Tibial nerve (tissue), 3 donors: ENCODE measurements at regions not wholly inside any gene's neighbourhood (a gene's known extent, or its start where the extent isn't known, plus 50 kb on each side); places are given as distances from the start of the nearest gene placed in this dataset.

Experiments used
- POLR2A ChIP-seq, 2 donors: fragments of 450-650 bp; IDR thresholded peaks; one replicate each; pipeline ENCODE4 v1.6.1; 2017; ENCODE audit warnings: antibody characterized with exemption in 2 of 2, mild to moderate bottlenecking in 2 of 2, moderate library complexity in 2 of 2
- TF ChIP-seq, protein P1 (sequence below), 5 experiments: fragments of 200-600 bp in 3 of 5; fragments of 450-650 bp in 2 of 5; sonication (generic) in 3 of 5; IDR thresholded peaks; one replicate each; pipeline ENCODE4 v1.5.1; 2016 to 2019; ENCODE audit warnings: antibody characterized with exemption in 5 of 5, mild to moderate bottlenecking in 3 of 5, moderate library complexity in 2 of 5

DNA sequence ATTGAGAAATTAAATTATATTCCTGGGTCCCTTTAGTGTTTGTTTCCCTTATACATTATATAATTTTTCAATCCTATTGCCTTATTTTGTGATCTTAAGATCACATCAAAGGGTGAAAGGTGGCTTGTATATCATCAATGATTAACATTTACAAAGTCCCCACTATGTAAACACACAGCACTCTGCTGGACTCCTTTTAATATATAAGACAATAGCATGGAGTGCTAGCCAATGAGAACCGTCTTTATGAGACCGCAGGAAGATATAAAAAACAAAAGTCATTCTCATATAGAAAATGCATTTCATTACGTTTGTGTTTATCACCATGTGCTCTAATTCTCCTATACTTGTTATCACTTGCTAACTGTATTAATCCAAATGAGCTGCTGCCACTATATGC lies 108.5 kb downstream of the HOXA1 start:
- no peak for TF ChIP-seq POLR2A (IDR thresholded peaks at IDR 0.05)
- TF ChIP-seq, protein P1, sequence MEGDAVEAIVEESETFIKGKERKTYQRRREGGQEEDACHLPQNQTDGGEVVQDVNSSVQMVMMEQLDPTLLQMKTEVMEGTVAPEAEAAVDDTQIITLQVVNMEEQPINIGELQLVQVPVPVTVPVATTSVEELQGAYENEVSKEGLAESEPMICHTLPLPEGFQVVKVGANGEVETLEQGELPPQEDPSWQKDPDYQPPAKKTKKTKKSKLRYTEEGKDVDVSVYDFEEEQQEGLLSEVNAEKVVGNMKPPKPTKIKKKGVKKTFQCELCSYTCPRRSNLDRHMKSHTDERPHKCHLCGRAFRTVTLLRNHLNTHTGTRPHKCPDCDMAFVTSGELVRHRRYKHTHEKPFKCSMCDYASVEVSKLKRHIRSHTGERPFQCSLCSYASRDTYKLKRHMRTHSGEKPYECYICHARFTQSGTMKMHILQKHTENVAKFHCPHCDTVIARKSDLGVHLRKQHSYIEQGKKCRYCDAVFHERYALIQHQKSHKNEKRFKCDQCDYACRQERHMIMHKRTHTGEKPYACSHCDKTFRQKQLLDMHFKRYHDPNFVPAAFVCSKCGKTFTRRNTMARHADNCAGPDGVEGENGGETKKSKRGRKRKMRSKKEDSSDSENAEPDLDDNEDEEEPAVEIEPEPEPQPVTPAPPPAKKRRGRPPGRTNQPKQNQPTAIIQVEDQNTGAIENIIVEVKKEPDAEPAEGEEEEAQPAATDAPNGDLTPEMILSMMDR (IDR thresholded peaks at IDR 0.05) = no peak
